GM19452 (cell line): ENCODE measurements at regions not wholly inside any gene's neighbourhood (a gene's known extent, or its start where the extent isn't known, plus 50 kb on each side); places are given as distances from the start of the nearest gene placed in this dataset.

Experiments used
- ATAC-seq: cut with Tn5 transposase; IDR thresholded peaks from one replicate; pipeline ENCODE4 v1.9.1; 2021; ENCODE audit not compliant: unreplicated experiment

DNA sequence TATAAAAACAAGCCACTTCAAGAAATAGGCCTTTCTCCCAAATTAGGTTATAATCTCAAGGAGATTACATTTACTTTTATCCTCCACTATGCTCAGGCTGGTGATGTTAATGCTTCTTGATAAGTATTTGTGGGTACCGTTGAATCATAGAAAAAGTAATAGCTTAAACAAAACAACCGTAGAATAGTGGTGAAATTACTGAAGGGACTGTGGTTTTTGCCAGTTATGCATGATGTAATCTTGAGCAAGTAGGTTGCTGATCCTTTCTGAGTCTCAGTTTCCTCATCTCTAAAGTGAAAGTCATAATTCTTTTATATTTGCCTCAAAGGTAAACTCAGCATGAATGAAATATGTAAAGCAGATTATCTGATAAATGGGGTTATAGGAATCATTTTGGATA, 187.3 kb upstream of the JAG1 start:
- no peak for ATAC-seq

DNA sequence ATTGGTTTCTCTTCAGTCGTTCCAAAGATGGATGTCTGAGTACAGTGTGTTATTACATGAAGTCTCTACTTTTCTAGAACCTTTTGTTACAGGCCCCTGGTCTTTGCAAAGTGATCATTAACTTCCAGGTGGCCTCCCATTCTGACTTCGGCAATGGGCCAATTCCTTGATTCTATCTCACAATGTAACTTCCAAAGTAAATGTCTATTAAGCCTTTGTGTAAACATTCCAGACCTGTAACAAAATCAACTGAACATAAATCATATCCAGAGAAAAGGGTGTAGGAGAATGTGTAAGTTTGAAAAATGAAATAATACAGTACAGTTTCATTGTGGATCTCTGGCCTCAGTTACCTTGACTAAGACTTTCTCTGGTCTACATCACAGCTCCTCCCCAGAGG, 187.8 kb upstream of the JAG1 start:
- no peak for ATAC-seq

DNA sequence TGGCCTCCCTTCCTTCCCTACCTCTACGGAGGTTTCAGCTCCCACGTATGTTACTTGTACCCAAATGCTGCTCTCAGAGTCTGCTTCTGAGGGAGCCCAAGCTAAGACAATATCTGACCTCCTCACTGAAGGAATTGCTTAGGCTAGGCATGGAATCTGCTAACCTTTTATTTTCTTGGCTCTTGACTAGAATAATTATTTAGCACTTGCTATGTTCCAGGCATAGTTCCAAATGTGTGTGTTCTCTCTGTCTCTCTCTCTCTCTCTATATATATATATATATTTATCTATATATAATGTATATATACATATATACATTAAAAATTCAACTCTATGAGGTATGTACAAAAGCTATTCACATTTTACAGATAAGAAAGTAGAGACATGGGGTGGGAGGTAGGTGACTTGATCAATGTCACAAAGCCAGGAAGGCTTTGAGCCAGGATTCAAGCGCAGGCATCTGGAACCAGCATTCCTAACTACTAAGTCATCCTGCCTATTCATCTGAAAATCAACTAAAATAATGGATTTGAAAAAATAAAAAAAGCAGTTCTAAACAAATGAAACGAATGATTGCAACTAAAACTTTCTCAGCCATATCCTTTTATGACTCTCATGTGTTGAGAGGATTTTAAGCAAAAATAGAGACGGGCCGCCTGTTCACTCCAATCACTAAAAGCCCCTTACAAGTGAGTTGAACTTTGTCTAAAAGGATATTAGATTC, 189.7 kb upstream of the JAG1 start:
- no peak for ATAC-seq

DNA sequence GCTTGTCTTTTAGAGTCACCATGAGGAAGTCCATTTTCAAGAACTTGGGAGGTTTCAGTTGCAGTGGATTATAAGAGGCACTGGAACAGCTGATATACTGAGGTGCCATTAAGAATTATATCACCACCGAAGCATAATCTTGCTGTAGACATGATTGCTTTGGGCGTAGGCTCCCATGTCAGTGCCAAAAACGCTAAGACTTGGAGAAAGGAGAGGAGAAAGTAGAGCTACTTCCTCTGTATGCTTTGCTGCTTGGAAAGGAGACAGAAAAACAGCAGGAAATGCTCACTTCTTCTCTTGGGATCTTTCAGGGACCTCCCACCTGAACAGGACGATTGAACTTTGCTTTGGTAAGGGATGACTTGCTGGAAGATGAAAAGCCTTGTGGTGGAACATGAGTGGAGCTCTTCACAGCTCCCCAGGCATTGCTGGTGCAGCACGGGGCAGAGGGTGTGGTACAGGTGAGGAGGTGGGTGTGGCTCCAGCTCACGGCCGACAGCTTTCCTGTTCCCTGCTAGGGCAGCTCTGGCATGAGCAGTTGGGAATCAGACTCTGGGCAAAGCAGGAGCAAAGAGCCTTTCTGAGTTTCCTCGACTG, 190.4 kb upstream of the JAG1 start:
- ATAC-seq: no peak

DNA sequence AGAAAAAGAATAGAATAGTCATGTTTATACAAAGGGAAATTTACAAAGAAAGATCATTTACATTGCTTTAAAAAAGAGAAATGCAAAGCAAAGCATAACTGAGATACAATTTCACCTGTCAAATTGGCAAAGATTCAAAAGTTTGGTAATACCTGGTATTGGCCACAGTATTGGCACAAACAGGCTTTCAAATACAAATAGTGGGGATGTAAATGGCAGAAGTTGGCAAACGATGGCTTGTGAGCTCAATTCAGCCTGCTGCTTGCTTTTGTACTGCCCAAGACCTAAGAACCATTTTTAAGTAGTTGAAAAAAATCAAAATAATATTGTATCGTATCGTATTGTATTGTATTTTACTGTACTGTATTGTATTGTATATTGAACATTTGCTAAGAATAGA, 194.5 kb upstream of the JAG1 start:
- no peak for ATAC-seq

DNA sequence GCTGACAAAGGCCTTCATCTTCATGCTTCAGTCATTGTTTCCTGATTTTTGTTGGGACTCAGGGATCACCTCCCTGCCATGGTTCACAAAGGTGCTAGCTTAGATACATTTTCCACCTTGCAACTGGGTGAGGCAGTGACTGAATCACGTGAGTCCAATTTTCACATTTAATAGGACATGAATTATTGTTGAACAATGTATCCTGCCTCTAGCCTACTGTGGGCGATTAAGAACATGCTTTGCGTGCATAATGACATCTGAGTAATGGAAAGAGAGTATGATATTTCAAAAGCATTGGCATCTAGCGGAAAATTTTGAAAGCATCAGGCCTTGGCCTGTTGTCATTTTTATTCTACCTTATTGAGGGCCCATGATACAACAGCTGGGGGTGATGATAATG, 199.2 kb upstream of the JAG1 start:
- ATAC-seq: no peak

DNA sequence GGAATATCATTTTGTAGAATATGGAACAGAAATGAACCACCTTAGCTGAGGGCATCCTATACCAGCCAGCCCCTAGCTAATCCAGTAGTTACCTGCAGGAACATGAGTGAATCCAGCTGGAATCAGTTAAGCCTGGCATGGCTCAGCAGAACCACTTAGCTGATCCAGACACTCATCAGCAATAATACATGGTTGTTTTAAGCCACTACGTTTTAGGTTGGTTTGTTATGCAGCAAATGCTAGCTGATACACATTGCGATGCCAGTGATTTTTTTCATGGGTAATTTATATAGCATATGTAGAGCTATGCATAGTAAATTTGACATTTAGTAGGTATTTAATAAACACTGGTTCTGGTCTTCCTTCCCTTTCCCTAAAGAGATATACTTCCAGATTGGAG, 201.9 kb upstream of the JAG1 start:
- ATAC-seq: no peak

DNA sequence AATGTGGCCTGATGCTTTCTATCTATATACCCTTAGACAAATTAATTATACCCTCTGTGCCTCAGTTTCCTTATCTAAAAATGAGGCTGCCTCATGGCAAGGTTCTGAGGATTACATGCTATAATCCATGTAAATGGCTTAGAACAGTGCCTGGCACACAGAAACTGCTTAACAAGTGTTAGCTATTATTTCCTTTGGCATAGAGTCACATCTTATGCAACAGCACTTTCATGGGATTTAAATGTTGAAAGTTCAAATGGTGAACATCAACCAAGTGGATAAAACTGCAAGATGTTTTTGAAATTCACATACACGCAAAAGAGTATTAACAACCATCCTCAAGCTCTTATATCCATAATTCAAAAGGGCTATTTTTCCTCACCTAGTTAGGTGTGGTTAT, 202.8 kb upstream of the JAG1 start:
- ATAC-seq: no peak

DNA sequence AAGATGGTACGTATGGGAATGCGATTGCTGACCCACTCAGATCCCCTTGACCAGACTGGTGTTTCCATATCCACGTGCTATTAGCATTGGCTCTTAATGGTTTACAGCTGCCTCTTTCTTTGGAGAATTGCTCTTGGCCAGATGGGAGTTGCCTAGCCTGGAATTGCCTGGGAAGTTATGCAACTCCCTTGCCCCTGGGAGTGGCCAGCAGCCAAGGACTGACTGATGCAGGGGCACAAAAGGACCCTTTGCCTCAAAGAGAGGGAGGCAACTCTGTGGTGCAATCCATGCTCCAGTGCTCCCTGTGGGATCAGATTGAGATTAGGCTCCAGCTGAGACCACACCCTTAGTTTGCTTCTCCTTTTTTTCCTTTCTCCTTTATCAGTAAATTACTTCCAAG, 203.5 kb upstream of the JAG1 start:
- no peak for ATAC-seq

DNA sequence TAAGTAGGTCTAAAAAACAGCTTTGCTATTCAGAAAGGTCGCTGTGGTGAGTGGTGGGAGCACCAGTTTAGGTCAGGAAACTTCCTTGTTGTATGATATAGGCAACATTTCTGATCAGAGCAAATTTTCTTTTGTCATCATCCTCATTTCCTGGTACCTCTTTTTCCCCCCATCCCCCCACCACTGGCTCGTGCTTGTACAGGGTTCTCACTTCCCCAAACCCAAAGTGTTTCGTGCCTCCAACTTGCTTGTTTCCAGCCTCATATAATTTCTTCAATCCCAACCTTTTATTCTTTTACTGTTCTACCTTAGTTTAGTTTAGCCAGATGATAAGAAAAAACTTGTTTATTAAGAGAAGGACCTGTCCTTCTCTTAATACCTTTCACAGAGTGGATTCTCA, 209.4 kb upstream of the JAG1 start:
- ATAC-seq: no peak

DNA sequence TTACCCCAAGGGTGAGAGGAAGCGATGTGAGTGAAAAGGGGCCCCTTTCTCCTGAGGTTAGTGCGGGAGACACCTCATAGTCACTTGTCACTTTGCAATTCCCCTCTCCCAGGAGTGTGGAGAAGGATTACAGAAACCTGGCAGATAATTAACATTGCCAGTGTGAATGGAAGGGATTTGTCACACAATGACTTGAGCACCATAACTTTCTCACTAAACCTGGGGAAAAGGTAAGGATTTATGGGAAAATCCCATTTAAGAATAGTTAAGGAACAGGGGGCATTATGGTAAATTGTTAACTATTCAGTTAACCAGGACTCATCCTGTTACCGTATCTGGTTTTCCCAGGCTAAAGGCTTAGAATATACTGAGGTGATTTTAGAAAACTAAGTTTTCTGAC, 219.5 kb upstream of the JAG1 start:
- no peak for ATAC-seq

DNA sequence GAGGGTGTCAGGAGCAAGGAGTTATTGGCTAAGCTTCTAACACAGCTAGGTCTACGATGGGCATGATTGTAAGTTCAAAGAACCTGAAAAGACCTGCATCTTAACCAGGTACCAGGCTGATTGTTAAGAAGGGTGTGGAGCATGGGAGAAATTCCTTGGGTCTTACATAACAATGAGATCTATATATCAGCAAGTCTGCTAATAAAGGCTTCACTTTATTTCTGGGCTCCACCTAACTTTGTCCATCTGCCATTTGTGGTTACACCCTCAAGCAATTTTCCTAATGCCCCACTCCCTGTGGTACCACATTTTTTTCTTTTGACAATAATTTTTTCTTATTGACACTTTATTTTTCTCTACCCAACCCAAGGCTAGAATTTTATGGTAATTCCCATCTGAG, 223.5 kb upstream of the JAG1 start:
- ATAC-seq: no peak

DNA sequence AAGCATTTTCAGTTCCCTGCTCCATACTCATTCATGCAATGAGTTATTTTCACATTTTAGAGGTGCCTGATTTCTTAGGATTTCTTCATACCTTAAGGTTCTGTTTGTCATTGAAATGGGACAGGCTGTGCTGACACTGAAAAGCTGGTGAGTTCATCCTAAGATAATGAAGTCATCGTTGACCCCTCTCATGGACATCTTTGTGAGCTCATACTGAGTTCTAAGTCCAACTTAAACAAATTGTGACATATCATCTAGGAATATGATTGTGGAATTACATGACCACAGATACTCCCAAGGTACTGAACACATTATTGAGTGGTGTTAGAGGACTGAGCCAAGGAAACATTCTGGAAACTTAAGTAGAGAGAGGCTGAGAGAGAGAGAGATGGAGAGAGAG, 224.8 kb upstream of the JAG1 start:
- no peak for ATAC-seq

DNA sequence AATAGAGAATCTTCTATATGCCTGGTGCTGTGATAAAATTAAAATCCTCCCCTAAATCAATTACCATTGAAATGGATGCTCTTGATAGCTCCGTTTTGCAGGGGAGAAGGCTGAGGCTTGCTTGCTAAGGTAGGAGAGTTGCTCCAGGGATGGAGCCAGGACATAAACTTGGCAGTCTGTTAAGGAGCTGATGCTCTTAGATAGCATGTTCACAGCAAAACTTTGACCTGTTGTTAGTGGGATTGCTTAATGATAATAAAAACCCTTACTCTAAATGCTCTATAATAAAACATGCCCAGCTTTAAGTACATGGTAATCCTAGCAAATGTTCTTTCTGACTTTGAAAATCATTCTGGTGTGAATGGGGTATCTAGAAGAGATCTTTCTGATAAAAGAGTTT, 228.4 kb upstream of the JAG1 start:
- ATAC-seq: no peak

DNA sequence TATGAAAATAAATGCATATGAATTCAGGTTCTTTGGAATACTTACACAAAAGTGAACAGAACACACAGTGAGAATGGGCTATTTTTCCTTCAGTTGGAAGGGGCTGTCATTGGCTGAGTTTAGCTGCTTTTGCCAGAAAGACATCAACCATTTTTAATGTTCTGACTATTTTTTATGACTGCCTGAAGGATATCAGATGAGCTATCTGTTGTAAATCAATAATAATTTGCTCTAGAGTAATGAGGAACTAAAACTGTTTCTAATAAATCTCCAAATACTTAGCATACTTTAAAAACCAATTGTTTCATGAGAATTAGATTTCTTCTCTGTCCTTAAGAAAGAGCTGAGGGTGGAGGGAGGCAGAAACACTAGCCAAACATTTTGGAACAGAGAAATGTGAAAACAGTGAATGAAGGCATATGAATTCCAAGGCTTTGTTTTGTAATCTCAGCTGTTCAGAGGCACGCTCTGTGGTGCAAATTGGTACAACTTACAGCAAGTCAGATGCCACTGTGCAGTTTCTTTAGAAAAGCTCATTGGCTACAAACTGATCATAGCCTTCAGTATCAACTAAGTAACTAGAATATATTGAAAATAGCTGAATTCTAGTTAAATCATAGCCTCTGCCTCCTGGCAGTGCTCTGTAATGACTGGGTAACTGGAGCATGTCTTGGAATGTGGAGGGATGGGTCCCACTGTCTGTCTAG, 228.9 kb upstream of the JAG1 start:
- no peak for ATAC-seq

DNA sequence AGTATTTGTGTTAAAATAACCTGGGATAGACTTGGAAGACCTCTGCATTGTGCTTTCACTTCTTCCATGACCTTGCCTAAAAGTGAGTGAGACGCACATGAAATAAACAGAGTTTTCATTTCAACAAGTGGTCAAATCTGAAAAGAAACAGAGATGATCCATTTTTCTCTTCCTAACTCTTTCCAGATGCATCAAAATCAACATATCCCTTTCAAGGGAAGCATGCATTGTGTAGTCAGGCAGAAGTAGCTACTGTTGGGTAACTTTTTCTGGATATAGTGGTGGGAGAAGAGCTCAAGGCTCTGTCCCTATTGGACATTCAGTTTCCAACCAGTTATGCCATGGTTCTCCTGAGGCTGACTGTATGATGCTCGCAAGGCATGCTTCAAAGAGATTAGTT, 233.0 kb upstream of the JAG1 start:
- no peak for ATAC-seq

DNA sequence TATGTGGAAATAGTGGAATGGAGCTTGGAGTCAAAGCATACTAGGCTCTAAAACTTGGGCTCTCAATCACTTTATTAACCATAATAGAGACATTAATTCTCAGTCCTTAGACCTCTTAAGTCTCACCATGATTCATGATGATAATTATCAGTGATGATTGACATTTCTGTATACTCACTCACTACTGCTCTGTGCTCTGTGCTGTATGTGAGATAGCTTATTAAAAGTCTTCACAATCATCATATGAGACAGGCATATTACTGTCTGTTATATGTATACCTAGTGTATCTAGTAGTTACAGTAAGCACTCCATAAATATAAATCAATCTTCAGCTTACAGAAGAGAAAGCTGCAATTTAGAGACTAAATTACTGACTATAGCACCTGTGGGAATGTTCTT, 236.0 kb upstream of the JAG1 start:
- no peak for ATAC-seq

DNA sequence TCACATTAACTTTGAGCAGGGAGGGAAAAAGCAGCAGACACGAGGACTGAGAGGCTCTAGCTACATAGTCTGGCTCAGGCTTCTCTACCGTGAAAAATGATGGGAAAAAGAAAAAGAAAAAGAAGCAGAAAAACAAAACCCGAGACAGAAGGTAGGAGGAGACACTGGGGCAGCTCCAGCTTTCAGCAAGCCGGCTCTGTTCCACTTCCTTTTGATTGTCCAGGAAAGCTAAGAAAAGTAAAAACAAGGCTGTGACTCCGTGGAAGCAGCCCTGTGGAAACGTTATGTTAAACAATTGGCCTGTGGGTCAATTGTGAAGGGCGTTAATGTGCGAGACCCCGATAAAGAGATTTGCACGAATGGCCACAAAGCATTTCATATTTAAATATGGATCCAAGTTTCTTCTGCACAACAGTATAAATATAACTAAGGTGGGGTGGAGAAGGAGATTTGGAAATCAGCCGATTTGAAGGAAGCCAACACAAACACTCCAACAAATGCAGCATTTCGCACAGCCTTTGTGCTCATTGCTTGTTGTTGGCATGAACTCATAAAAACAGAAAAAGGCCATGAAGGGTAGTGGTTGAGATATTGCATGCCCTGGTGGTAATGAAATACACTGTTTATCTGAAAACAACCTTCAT, 236.9 kb upstream of the JAG1 start:
- ATAC-seq: no peak

DNA sequence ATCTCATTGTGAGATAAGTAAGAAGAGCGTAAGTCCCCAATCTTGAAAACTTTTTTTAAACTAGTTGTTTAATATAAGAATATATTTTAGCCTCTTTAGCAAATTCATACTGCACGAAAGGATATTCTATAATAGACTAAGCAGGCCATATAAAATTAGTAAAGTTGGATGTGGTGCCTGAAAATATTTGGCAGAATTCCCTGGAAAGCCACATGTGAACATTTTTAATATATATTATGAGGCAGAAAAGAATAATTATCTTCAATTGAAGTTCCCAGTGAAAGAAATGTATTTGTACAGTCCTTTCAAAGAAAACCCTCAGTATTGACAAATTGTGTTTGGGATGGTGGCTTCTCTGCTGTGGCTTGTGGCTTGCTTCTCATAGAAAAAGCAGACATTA, 237.5 kb upstream of the JAG1 start:
- no peak for ATAC-seq

DNA sequence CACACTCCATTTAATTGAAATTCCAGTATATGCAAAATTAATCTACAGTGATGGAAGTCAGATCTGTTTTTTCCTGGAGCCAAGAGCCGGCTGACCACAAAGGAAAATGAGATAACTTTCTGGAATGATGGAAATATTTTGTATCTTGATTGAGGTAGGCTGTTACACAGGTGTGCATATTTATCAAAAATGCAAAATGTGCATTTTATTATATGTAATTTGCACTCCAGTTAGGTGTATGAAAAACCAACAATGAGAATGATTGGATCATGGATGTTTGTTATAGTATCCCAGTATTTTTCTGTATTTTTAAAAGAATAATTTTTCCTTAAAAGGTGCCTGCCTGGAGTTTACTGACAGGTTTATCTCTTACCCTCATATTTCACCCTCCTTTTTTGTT, 242.0 kb upstream of the JAG1 start:
- ATAC-seq: no peak

DNA sequence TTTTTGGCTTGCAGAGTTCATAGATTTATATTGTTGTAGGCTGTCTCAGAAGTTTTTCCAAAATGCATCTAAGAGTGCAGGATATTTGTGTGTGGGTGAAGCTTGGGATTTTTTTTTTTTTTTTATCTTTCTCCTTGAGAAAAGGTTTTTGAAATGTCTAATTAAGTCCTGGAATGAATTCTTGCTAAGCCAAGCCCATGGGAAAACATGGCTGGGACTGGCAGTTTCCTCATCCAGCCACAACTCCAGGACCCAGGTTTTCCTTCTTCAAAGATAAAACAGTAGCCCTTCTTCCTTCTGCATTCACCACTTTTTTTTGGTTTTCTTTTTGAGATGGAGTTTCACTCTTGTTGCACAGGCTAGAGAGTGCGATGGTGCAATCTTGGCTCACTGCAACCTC, 242.5 kb upstream of the JAG1 start:
- no peak for ATAC-seq

DNA sequence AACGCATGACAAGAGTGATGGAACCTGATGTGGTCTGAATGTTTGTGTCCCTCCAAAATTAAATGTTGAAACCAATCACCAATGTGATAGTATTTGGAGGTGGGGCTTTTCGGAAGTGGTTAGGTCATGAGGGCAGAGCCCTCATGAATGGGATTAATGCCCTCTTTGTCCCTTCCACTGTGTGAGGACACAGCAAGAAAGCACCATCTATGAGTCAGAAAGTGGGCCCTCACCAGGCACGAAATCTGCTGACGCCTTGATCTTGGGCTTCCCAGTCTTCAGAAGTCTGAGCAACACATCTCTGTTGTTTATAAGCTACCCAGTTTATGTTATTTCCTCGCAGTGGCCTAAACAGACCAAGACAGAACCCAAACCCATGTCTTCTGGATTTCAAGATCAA, 244.0 kb upstream of the JAG1 start:
- ATAC-seq: no peak
